Ovary (tissue), 3 donors: ENCODE measurements at regions not wholly inside any gene's neighbourhood (a gene's known extent, or its start where the extent isn't known, plus 50 kb on each side); places are given as distances from the start of the nearest gene placed in this dataset.

ENCODE experiments used
- POLR2A ChIP-seq: fragments of 450-650 bp; IDR thresholded peaks from one replicate; pipeline ENCODE4 v1.6.1; 2017; ENCODE audit warnings: antibody characterized with exemption, mild to moderate bottlenecking, moderate library complexity
- TF ChIP-seq, protein P1 (sequence below), 3 donors: fragments of 450-650 bp in 2 of 3; fragments of 200-600 bp in 1 of 3; IDR thresholded peaks; one replicate each; pipeline versions ENCODE4 v1.5.1 to v1.8.0; 2016 to 2022; ENCODE audit warnings: antibody characterized with exemption in 3 of 3, mild to moderate bottlenecking in 1 of 3
- donor health status: DM: no; HTN: no; CAD: no.

DNA sequence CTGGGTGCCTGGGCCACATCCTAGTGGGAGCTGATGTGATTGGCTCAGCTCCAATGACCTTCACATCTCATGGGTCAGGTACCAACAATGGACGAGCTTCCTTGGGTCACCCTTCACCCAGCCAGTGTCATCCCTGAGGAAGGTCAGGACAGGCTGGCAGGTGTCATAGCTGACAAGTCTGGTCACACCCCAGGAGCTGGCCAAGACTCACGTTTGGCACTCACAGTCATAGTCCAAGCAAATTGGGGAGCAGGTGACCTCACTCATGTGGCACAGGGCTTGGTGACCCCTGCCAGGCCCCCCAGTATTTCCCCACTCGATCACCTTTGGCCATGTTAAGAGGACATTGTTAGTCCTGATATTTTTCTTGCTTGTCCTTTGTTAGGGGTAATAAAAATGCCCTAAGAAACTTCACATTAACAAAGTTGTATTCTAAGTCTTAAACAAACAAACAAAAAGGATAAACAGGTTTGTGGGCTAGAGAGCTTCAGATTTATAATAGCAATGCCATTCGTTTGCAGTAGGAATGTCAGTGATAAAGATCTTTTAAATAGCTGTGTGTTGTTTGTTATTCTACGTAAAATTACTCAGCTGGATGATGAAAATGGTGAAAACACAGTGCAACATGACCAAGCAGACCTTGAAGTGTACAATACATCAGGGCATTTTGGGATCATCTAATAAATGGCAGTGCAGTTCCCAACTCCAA lies 79.5 kb upstream of the POMGNT2 start:
- TF ChIP-seq, protein P1, sequence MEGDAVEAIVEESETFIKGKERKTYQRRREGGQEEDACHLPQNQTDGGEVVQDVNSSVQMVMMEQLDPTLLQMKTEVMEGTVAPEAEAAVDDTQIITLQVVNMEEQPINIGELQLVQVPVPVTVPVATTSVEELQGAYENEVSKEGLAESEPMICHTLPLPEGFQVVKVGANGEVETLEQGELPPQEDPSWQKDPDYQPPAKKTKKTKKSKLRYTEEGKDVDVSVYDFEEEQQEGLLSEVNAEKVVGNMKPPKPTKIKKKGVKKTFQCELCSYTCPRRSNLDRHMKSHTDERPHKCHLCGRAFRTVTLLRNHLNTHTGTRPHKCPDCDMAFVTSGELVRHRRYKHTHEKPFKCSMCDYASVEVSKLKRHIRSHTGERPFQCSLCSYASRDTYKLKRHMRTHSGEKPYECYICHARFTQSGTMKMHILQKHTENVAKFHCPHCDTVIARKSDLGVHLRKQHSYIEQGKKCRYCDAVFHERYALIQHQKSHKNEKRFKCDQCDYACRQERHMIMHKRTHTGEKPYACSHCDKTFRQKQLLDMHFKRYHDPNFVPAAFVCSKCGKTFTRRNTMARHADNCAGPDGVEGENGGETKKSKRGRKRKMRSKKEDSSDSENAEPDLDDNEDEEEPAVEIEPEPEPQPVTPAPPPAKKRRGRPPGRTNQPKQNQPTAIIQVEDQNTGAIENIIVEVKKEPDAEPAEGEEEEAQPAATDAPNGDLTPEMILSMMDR (IDR thresholded peaks at IDR 0.05) = no peak
- TF ChIP-seq POLR2A = no peak
